ENCODE measurements at regions not wholly inside any gene's neighbourhood (a gene's known extent, or its start where the extent isn't known, plus 50 kb on each side); places are given as distances from the start of the nearest gene placed in this dataset.

- TF ChIP-seq CTCF (IDR thresholded peaks at IDR 0.05; ENCODE audit: low read depth, low read length), result no peak
- DNase-seq (ENCODE audit: extremely low read depth, low read depth), result no peak
These were observed 67.6 kb upstream of the ERBB4 start for GRCh38 chr2:212606232-212606631.

GRCh38 chr2:212596688-212597087, 58.1 kb upstream of the ERBB4 start:
- DNase-seq (ENCODE audit: extremely low read depth, low read depth), result no peak
- TF ChIP-seq CTCF (IDR thresholded peaks at IDR 0.05; ENCODE audit: low read depth, low read length), result no peak

- no peak for TF ChIP-seq CTCF (IDR thresholded peaks at IDR 0.05; ENCODE audit: low read depth, low read length)
These were observed 57.7 kb upstream of the ERBB4 start for GRCh38 chr2:212596276-212596675.

GRCh38 chr2:212595036-212595654, 56.5 kb upstream of the ERBB4 start:
- peak; percentile 42 for TF ChIP-seq CTCF (IDR thresholded peaks at IDR 0.05; ENCODE audit: low read depth, low read length)
- no peak for DNase-seq (ENCODE audit: extremely low read depth, low read depth)

More at GRCh38 chr2:212596276-212596675, 57.7 kb upstream of the ERBB4 start:
- DNase-seq (ENCODE audit: extremely low read depth, low read depth), result no peak

GRCh38 chr2:212592695-212593094, 54.1 kb upstream of the ERBB4 start:
- DNase-seq (ENCODE audit: extremely low read depth, low read depth), result no peak
- no peak for TF ChIP-seq CTCF (IDR thresholded peaks at IDR 0.05; ENCODE audit: low read depth, low read length)
